Endothelial cell of umbilical vein (primary cell): ENCODE measurements at regions not wholly inside any gene's neighbourhood (a gene's known extent, or its start where the extent isn't known, plus 50 kb on each side); places are given as distances from the start of the nearest gene placed in this dataset.

ENCODE experiments used
- BruUV-seq: library from RNA; stranded (reverse); fragments of 400-500 nt; replicated peaks from 2 replicates; lab custom pipeline; 2021; lab: Mats Ljungman, UMichigan
- CTCF ChIA-PET: fragments of 300-600, 350-600 bp; sonication (Branson Sonifier 250); formaldehyde crosslinking; loops from one replicate; lab custom pipeline; 2021; ENCODE audit warnings: antibody characterized with exemption, inconsistent platforms; lab: Charles Lee
- POLR2A ChIA-PET: fragments of 300-600, 350-600 bp; sonication (Branson Sonifier 250); formaldehyde crosslinking; loops from one replicate; lab custom pipeline; 2021; ENCODE audit warnings: antibody characterized with exemption, inconsistent platforms; lab: Charles Lee
- DNase-seq: peaks from one replicate; pipeline ENCODE4 v3.0.0-alpha.2; 2011; ENCODE audit warnings: low read depth, low spot score
- FAIRE-seq: peaks from 2 replicates; lab custom pipeline; 2011; peaks lifted over from hg19 to GRCh38; lab: Jason Lieb, UNC
- H2AFZ ChIP-seq: 2 replicates; pipeline ENCODE4 v1.6.0; 2012; ENCODE audit warnings: low read depth, low read length, control low read depth, inconsistent platforms
- H3K27ac ChIP-seq: 2 replicates; pipeline ENCODE4 v1.5.1; 2011; ENCODE audit warnings: low read depth, mild to moderate bottlenecking, control low read depth, low read length, moderate library complexity; ENCODE audit not compliant: insufficient read depth
- H3K27me3 ChIP-seq, 2 experiments: 2 replicates each; pipeline versions ENCODE4 v1.6.0 to v1.6.1; 2011; ENCODE audit warnings: low read length in 2 of 2, mixed read lengths in 1 of 2; ENCODE audit not compliant: control insufficient read depth in 2 of 2, insufficient read depth in 2 of 2
- H3K36me3 ChIP-seq, 2 experiments: 2 replicates in 1 of 2; 3 replicates in 1 of 2; pipeline ENCODE4 v1.5.1; 2011; ENCODE audit warnings: low read length in 2 of 2, mild to moderate bottlenecking in 1 of 2, moderate library complexity in 1 of 2; ENCODE audit not compliant: control insufficient read depth in 2 of 2, insufficient read depth in 2 of 2; ENCODE audit errors: extremely low read depth in 1 of 2
- H3K4me1 ChIP-seq: 3 replicates; pipeline ENCODE4 v1.5.1; 2011; ENCODE audit warnings: mild to moderate bottlenecking, low read length; ENCODE audit not compliant: control insufficient read depth, insufficient read depth; ENCODE audit errors: extremely low read depth
- H3K4me2 ChIP-seq: 2 replicates; pipeline ENCODE4 v1.6.1; 2011; ENCODE audit warnings: low read length, control low read depth, mixed read lengths; ENCODE audit not compliant: insufficient read depth
- H3K4me3 ChIP-seq, 3 experiments: fragments of 200-600 bp in 1 of 3; sonication (generic), shearing (Covaris generic) in 1 of 3; replicated peaks in 1 of 3; 2 replicates each; pipeline ENCODE4 v1.5.1; 2011 to 2016; ENCODE audit warnings: control low read depth in 3 of 3, low read length in 3 of 3, mild to moderate bottlenecking in 2 of 3, inconsistent platforms in 1 of 3, low read depth in 1 of 3, moderate library complexity in 1 of 3; ENCODE audit not compliant: insufficient read depth in 1 of 3
- H3K79me2 ChIP-seq: 2 replicates; pipeline ENCODE4 v1.6.0; 2012; ENCODE audit warnings: low read length, inconsistent platforms; ENCODE audit not compliant: control insufficient read depth, insufficient read depth
- H3K9ac ChIP-seq: replicated peaks from 2 replicates; pipeline ENCODE3; 2011; ENCODE audit warnings: low read length, control low read depth; ENCODE audit not compliant: insufficient read depth; ENCODE audit errors: extremely low read depth
- H3K9me1 ChIP-seq: replicated peaks from 3 replicates; pipeline ENCODE4 v1.6.0; 2011; ENCODE audit warnings: mild to moderate bottlenecking, low read length; ENCODE audit not compliant: control insufficient read depth, insufficient read depth; ENCODE audit errors: extremely low read depth
- H3K9me3 ChIP-seq: replicated peaks from 2 replicates; pipeline ENCODE4 v1.5.1; 2012; ENCODE audit warnings: low read length, inconsistent platforms; ENCODE audit not compliant: control insufficient read depth, insufficient read depth
- H4K20me1 ChIP-seq: replicated peaks from 2 replicates; pipeline ENCODE3; 2011; ENCODE audit warnings: mild to moderate bottlenecking, low read length; ENCODE audit not compliant: control insufficient read depth, insufficient read depth; ENCODE audit errors: extremely low read depth
- CTCF ChIP-seq, 2 donors: IDR thresholded peaks; 1 replicate in 1 of 2; 2 replicates in 1 of 2; pipeline ENCODE4 v1.5.1; 2011; ENCODE audit warnings: low read length in 2 of 2, mild to moderate bottlenecking in 2 of 2, moderate library complexity in 2 of 2, control low read depth in 1 of 2, inconsistent platforms in 1 of 2, low read depth in 1 of 2; ENCODE audit not compliant: insufficient read depth in 1 of 2; ENCODE audit errors: extremely low read depth in 1 of 2
- EZH2 ChIP-seq: IDR thresholded peaks from 2 replicates; pipeline ENCODE4 v1.6.1; 2012; ENCODE audit warnings: borderline replicate concordance, low read depth, mild to moderate bottlenecking, moderate library complexity, low read length, inconsistent platforms; ENCODE audit not compliant: severe bottlenecking
- FOS ChIP-seq: IDR thresholded peaks from 2 replicates; pipeline ENCODE4 v1.6.1; 2011; ENCODE audit warnings: mild to moderate bottlenecking, low read length, moderate library complexity, borderline replicate concordance; ENCODE audit not compliant: insufficient read depth
- GATA2 ChIP-seq: IDR thresholded peaks from 2 replicates; pipeline ENCODE4 v1.7.0; 2011; ENCODE audit warnings: low read depth, mild to moderate bottlenecking, moderate library complexity, mixed read lengths, low read length; ENCODE audit not compliant: insufficient read length, insufficient read depth
- JUN ChIP-seq: IDR thresholded peaks from 2 replicates; pipeline ENCODE4 v1.6.1; 2011; ENCODE audit warnings: borderline replicate concordance, low read depth; ENCODE audit not compliant: insufficient read length, insufficient read depth
- MYC ChIP-seq: IDR thresholded peaks from one replicate; pipeline ENCODE4 v1.6.1; 2011; ENCODE audit warnings: mild to moderate bottlenecking, low read depth, low read length
- POLR2A ChIP-seq: IDR thresholded peaks from 2 replicates; pipeline ENCODE4 v1.6.1; 2012; ENCODE audit warnings: low read depth, mild to moderate bottlenecking, control low read depth, low read length
- POLR2AphosphoS5 ChIP-seq: IDR thresholded peaks from 2 replicates; pipeline ENCODE4 v1.6.1; 2012; ENCODE audit warnings: low read depth, mild to moderate bottlenecking, control low read depth, low read length, moderate library complexity; ENCODE audit not compliant: insufficient read depth
- dilution Hi-C: fragments of 300-500 bp; cut with MboI; formaldehyde crosslinking; loops from one replicate; pipeline ENCODE4 v1.15.0; 2019; ENCODE audit warnings: low sequenced_read_pairs; ENCODE audit not compliant: extremely low pct_ligation_motif_present
- intact Hi-C: fragments of 100-400 bp; cut with micrococcal nuclease; formaldehyde crosslinking; loops from one replicate; pipeline ENCODE4 v1.10.0; 2022
- TF ChIP-seq, protein P1 (sequence below): IDR thresholded peaks from 2 replicates; pipeline ENCODE4 v1.6.1; 2011; ENCODE audit not compliant: insufficient read depth, insufficient read length

DNA sequence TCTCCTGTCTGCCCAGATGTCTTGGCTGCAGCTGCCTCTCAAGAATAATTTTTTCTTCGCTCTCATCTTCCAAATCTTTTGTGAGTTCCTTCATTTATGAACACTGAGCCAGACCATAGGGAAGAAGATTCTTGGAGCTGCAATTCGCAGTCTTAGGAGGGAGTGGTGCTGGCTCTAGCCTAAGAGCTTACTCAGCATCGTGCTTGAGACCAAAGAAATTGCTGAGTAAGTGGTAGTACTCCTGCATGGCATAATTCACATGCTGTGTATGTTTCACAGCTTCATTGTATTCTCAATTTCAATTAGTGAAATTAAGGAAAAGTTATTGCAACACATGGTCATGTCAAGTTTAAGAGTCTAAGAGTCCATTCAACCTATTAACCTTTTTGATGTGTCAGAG is 771.7 kb downstream of the ADCYAP1 start:
- dilution Hi-C loops (no loop called here), intact Hi-C loops (no loop called here)
- H3K4me1 ChIP-seq, result no peaks in the 10 kb centered on the region
- TF ChIP-seq MYC, result no peak
- no peak for TF ChIP-seq EZH2
- no peak for TF ChIP-seq GATA2
- TF ChIP-seq, protein P1, sequence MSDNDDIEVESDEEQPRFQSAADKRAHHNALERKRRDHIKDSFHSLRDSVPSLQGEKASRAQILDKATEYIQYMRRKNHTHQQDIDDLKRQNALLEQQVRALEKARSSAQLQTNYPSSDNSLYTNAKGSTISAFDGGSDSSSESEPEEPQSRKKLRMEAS, result no peak
- no peak for TF ChIP-seq POLR2AphosphoS5
- no peak for TF ChIP-seq JUN
- no peak for TF ChIP-seq POLR2A
- no peak for TF ChIP-seq FOS
- TF ChIP-seq CTCF (IDR thresholded peaks at IDR 0.05; ENCODE audit: extremely low read depth in 1 of 2, insufficient read depth in 1 of 2, low read depth in 1 of 2, low read length in 2 of 2), result no peak
- no peak overlapping the region for H2AFZ ChIP-seq
- no peak overlapping the region for H3K9ac ChIP-seq
- no peak for FAIRE-seq
- no TSS peak for BruUV-seq
- H3K27me3 ChIP-seq, result no peaks in the 10 kb centered on the region
- no peak for DNase-seq
- no peak overlapping the region for H3K4me3 ChIP-seq
- H3K9me3 ChIP-seq, result no peaks in the 10 kb centered on the region
- POLR2A ChIA-PET, result no interaction called here
- CTCF ChIA-PET, result no interaction called here
- H4K20me1 ChIP-seq, result no peaks in the 10 kb centered on the region
- no peak overlapping the region for H3K27ac ChIP-seq
- no peak overlapping the region for H3K4me2 ChIP-seq
- H3K79me2 ChIP-seq, result no peaks in the 10 kb centered on the region
- no peaks in the 10 kb centered on the region for H3K9me1 ChIP-seq
- H3K36me3 ChIP-seq, result no peaks in the 10 kb centered on the region
